SK-N-SH (cell line): ENCODE measurements at regions not wholly inside any gene's neighbourhood (a gene's known extent, or its start where the extent isn't known, plus 50 kb on each side); places are given as distances from the start of the nearest gene placed in this dataset.

Experiments used
- CHD2 ChIP-seq: fragments of 150-350 bp; IDR thresholded peaks from 2 replicates; pipeline ENCODE4 v1.6.1; 2018; ENCODE audit warnings: low read length; ENCODE audit not compliant: partially characterized antibody
- EZH2phosphoT487 ChIP-seq: fragments of 200-600 bp; sonication (generic); IDR thresholded peaks from 2 replicates; pipeline ENCODE4 v1.6.1; 2017; ENCODE audit warnings: low read depth, mixed run types, mild to moderate bottlenecking, antibody characterized with exemption, moderate library complexity, borderline replicate concordance
- MAX ChIP-seq: IDR thresholded peaks from 2 replicates; pipeline ENCODE4 v1.4.0; 2012; ENCODE audit warnings: low read depth
- MEF2A ChIP-seq: IDR thresholded peaks from 2 replicates; pipeline ENCODE4 v1.4.0; 2012; ENCODE audit warnings: low read depth, borderline replicate concordance
- MXI1 ChIP-seq: IDR thresholded peaks from 2 replicates; pipeline ENCODE4 v1.6.1; 2012; ENCODE audit warnings: mild to moderate bottlenecking, low read depth, low read length, improper control_type of control experiment
- NFIC ChIP-seq: IDR thresholded peaks from 2 replicates; pipeline ENCODE4 v1.4.0; 2012; ENCODE audit warnings: borderline replicate concordance
- POLR2AphosphoS5 ChIP-seq: IDR thresholded peaks from 2 replicates; pipeline ENCODE4 v1.6.1; 2012; ENCODE audit warnings: low read depth, low read length
- RXRA ChIP-seq: IDR thresholded peaks from 2 replicates; pipeline ENCODE4 v1.4.0; 2012; ENCODE audit warnings: low read depth, mild to moderate bottlenecking, borderline replicate concordance
- SMC3 ChIP-seq: IDR thresholded peaks from 2 replicates; pipeline ENCODE4 v1.6.1; 2012; ENCODE audit warnings: low read depth, low read length, improper control_type of control experiment
- TF ChIP-seq, protein P1 (sequence below): fragments of 200-600 bp; sonication (generic); IDR thresholded peaks from 2 replicates; pipeline ENCODE4 v1.6.1; 2017; ENCODE audit warnings: antibody characterized with exemption, mild to moderate bottlenecking, moderate library complexity
- TF ChIP-seq, protein P2 (sequence below): IDR thresholded peaks from 2 replicates; pipeline ENCODE4 v1.4.0; 2012; ENCODE audit warnings: low read depth, borderline replicate concordance

- TF ChIP-seq, protein P1, sequence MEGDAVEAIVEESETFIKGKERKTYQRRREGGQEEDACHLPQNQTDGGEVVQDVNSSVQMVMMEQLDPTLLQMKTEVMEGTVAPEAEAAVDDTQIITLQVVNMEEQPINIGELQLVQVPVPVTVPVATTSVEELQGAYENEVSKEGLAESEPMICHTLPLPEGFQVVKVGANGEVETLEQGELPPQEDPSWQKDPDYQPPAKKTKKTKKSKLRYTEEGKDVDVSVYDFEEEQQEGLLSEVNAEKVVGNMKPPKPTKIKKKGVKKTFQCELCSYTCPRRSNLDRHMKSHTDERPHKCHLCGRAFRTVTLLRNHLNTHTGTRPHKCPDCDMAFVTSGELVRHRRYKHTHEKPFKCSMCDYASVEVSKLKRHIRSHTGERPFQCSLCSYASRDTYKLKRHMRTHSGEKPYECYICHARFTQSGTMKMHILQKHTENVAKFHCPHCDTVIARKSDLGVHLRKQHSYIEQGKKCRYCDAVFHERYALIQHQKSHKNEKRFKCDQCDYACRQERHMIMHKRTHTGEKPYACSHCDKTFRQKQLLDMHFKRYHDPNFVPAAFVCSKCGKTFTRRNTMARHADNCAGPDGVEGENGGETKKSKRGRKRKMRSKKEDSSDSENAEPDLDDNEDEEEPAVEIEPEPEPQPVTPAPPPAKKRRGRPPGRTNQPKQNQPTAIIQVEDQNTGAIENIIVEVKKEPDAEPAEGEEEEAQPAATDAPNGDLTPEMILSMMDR: no peak
- TF ChIP-seq MAX (no peak), NFIC (no peak), POLR2AphosphoS5 (no peak), MXI1 (no peak), CHD2 (no peak), MEF2A (no peak), SMC3 (no peak), RXRA (no peak), EZH2phosphoT487 (no peak)
- TF ChIP-seq, protein P2, sequence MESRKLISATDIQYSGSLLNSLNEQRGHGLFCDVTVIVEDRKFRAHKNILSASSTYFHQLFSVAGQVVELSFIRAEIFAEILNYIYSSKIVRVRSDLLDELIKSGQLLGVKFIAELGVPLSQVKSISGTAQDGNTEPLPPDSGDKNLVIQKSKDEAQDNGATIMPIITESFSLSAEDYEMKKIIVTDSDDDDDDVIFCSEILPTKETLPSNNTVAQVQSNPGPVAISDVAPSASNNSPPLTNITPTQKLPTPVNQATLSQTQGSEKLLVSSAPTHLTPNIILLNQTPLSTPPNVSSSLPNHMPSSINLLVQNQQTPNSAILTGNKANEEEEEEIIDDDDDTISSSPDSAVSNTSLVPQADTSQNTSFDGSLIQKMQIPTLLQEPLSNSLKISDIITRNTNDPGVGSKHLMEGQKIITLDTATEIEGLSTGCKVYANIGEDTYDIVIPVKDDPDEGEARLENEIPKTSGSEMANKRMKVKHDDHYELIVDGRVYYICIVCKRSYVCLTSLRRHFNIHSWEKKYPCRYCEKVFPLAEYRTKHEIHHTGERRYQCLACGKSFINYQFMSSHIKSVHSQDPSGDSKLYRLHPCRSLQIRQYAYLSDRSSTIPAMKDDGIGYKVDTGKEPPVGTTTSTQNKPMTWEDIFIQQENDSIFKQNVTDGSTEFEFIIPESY: no peak
Observed at GRCh38 chr3:20401253-20401652, 215.2 kb upstream of the SGO1 start.
